ENCODE measurements at regions not wholly inside any gene's neighbourhood (a gene's known extent, or its start where the extent isn't known, plus 50 kb on each side); places are given as distances from the start of the nearest gene placed in this dataset.

DNA sequence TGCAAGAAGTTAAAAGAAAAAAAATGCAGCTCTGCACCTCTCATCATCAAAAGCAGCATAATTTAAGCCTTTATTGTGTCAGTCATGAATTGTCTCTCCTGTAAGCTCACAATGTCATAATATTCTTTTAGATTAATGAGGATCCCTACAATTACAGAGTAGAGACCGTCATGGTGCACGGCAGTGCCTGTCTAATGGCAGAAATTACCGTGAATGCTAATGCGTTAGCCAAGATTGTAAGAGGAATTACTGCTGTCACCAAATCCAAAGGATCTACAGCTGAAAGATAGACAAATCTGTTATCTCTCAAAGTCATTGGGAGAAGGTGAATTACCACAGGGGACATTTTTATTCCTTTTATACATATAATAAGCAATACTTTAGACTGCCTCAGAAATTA lies 631.6 kb upstream of the NRSN1 start:
- Histone ChIP-seq H3K9me3 (peaks cover 8% of the 10 kb centered on the region), H3K4me3 (no peak overlapping the region), H3K4me1 (no peaks in the 10 kb centered on the region), H3K36me3 (no peaks in the 10 kb centered on the region), H3K27me3 (no peaks in the 10 kb centered on the region), H3K27ac (no peak overlapping the region)
- intact Hi-C loops (cut with DNase I) = no loop called here
- no peak for DNase-seq
- TF ChIP-seq, protein P1, sequence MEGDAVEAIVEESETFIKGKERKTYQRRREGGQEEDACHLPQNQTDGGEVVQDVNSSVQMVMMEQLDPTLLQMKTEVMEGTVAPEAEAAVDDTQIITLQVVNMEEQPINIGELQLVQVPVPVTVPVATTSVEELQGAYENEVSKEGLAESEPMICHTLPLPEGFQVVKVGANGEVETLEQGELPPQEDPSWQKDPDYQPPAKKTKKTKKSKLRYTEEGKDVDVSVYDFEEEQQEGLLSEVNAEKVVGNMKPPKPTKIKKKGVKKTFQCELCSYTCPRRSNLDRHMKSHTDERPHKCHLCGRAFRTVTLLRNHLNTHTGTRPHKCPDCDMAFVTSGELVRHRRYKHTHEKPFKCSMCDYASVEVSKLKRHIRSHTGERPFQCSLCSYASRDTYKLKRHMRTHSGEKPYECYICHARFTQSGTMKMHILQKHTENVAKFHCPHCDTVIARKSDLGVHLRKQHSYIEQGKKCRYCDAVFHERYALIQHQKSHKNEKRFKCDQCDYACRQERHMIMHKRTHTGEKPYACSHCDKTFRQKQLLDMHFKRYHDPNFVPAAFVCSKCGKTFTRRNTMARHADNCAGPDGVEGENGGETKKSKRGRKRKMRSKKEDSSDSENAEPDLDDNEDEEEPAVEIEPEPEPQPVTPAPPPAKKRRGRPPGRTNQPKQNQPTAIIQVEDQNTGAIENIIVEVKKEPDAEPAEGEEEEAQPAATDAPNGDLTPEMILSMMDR (IDR thresholded peaks at IDR 0.05) = no peak
- no peak for ATAC-seq

DNA sequence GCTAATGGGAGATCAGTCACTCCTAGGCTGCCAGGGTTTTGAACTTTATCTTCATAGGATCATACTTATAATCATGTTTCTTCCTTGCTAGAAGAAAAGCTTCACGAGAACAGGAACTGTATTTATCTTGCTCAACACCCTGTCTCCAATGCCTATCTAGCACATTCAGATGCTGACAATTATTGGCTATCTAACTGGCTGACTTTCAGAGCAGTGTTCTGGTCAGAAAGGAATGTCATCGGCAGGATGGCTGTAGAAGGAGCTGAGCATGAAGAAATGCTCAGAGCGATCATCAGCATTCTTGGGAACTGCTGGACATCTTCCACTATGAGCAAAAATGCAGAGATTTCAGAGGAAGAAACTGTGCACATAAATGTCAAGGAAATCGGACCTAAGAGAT lies 628.0 kb upstream of the NRSN1 start:
- Histone ChIP-seq H3K9me3 (no peaks in the 10 kb centered on the region), H3K27me3 (no peaks in the 10 kb centered on the region), H3K36me3 (no peaks in the 10 kb centered on the region), H3K4me1 (no peaks in the 10 kb centered on the region), H3K27ac (no peak overlapping the region), H3K4me3 (no peak overlapping the region)
- intact Hi-C loops (cut with DNase I) = no loop called here
- TF ChIP-seq, protein P1 (IDR thresholded peaks at IDR 0.05) = no peak
- ATAC-seq (no peak), DNase-seq (no peak)

DNA sequence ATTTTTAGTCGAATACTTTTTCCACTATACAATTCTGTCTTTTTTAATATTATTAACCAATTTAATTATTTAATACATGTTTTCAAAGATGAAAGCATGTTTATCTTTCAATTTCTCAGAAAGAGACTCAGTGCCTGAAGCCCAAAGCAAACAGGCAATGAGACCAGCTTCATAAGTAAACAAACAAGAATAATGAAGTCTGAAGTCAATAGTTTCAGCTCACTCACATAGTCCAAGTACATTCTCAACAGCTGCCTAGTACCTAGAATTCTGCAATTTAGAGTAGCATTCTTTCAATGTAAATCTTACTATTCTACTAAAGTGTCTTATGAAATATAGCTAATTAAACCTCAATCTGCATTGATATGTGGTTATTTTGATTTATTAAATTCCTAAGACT lies 626.5 kb upstream of the NRSN1 start:
- no peaks in the 10 kb centered on the region for H3K9me3 ChIP-seq
- no peak for DNase-seq
- H3K36me3 ChIP-seq = no peaks in the 10 kb centered on the region
- H3K27me3 ChIP-seq = no peaks in the 10 kb centered on the region
- ATAC-seq = no peak
- intact Hi-C loops (cut with DNase I) = no loop called here
- TF ChIP-seq, protein P1 (IDR thresholded peaks at IDR 0.05) = no peak
- H3K27ac ChIP-seq = no peak overlapping the region
- H3K4me3 ChIP-seq = no peak overlapping the region
- no peaks in the 10 kb centered on the region for H3K4me1 ChIP-seq

DNA sequence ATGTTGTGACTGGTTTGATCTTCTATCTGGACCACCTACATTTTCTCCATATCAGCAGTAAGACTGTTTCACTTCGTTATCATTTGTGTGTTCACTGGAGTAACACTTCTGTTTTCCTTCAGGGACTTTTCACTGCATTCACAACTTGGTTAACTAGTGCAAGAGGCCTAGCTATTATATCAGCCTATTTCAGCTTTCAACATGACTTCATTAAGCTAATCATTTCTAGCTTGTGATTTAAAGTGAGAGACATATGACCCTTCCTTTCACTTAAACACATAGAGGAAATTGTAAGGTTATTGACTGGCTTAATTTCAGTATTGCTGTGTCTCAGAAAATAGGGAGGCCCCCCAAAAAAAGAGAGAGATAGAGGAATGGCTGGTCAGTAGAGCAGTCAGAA lies 622.8 kb upstream of the NRSN1 start:
- TF ChIP-seq, protein P1 (IDR thresholded peaks at IDR 0.05) = no peak
- ATAC-seq (no peak), DNase-seq (no peak)
- Histone ChIP-seq H3K27ac (no peak overlapping the region), H3K4me1 (no peaks in the 10 kb centered on the region), H3K27me3 (no peaks in the 10 kb centered on the region), H3K4me3 (no peak overlapping the region), H3K9me3 (no peaks in the 10 kb centered on the region), H3K36me3 (no peaks in the 10 kb centered on the region)
- intact Hi-C loops (cut with DNase I) = no loop called here

DNA sequence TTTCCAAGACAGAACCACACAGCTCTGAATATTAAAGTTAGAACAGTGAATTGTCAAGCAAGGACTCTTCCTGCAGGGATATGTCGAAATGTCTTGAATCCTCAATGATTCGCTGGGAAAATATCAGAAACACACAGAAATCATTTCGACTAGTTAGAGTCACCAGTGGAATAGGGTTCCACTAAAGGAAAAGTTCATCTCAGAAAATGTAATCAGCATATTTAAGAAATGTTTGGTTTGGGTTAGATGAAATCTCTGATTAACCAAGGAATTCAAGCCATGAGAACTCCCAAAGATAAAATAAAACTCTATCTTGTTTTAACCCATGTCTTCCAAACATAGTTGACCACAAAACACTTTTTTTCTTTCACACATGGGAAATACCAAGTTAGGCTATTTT lies 621.0 kb upstream of the NRSN1 start:
- TF ChIP-seq, protein P1 (IDR thresholded peaks at IDR 0.05) = no peak
- Histone ChIP-seq H3K27ac (no peak overlapping the region), H3K4me3 (no peak overlapping the region), H3K4me1 (no peaks in the 10 kb centered on the region), H3K27me3 (no peaks in the 10 kb centered on the region), H3K9me3 (no peaks in the 10 kb centered on the region), H3K36me3 (no peaks in the 10 kb centered on the region)
- intact Hi-C loops (cut with DNase I) = no loop called here
- no peak for DNase-seq
- ATAC-seq = no peak

DNA sequence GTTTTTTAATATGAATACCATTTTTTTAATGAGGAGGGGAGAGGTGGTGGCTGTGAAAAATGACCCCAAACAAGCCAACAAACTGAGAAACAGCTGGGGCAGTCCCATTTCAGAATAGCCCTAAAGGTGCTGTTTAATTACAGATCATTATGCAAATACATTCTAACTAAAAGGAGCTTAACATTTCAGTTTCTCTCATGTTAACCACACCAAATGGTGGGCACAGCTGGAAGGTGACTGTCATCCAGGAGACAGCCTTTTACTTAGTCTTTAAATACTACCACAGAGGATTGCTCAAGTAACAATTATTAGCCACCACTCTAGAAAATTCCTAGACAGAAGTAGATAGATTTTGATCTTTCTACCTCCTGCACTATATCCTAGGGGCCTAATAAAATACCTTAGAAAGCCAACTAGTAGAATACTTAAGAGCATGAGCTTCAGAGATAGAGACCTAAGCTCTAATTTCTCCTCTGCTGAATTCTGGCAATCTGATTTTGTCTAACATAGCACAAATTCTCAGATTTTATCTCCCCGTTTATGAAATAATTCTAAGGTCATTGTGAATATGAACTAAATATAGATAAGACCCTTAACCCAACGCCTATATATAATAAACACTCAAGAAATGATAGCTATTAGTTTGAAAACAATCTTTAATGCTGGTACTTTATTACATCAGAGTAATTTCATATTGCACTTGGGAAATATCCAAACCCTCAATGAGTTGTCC lies 615.1 kb upstream of the NRSN1 start:
- TF ChIP-seq, protein P1 (IDR thresholded peaks at IDR 0.05) = no peak
- Histone ChIP-seq H3K27me3 (no peaks in the 10 kb centered on the region), H3K27ac (no peak overlapping the region), H3K4me3 (no peak overlapping the region), H3K4me1 (no peaks in the 10 kb centered on the region), H3K9me3 (no peaks in the 10 kb centered on the region), H3K36me3 (no peaks in the 10 kb centered on the region)
- DNase-seq = no peak
- intact Hi-C loops (cut with DNase I) = no loop called here
- ATAC-seq = no peak
